PC-3 (cell line): ENCODE measurements at regions not wholly inside any gene's neighbourhood (a gene's known extent, or its start where the extent isn't known, plus 50 kb on each side); places are given as distances from the start of the nearest gene placed in this dataset.
A peak's percentile ranks its signal among the peaks of the same experiment; 100 is the strongest.

Source experiments
- ATAC-seq: fragments of 200-7000 bp; cut with Tn5 transposase; 2 replicates; pipeline ENCODE4 v1.9.1; 2020; ENCODE audit warnings: mild to moderate bottlenecking, moderate library complexity
- BruUV-seq: library from RNA; stranded (reverse); fragments of 400-500 nt; replicated peaks from 2 replicates; lab custom pipeline; 2021; lab: Mats Ljungman, UMichigan
- CTCF ChIA-PET: fragments of 300-600 bp; sonication (Branson Sonifier 250); formaldehyde crosslinking; loops from one replicate; lab custom pipeline; 2022; ENCODE audit warnings: antibody characterized with exemption; lab: Charles Lee
- POLR2A ChIA-PET: fragments of 300-600 bp; sonication (Branson Sonifier 250); formaldehyde crosslinking; loops from one replicate; lab custom pipeline; 2022; ENCODE audit warnings: antibody characterized with exemption; ENCODE audit not compliant: unreplicated experiment; lab: Charles Lee
- DNase-seq: peaks from one replicate; pipeline ENCODE4 v3.0.0-alpha.2; 2015
- H2AFZ ChIP-seq: fragments of 300-600 bp; sonication (generic); 2 replicates; pipeline ENCODE4 v1.6.0; 2016; ENCODE audit warnings: antibody characterized with exemption, low read length
- H3F3A ChIP-seq: fragments of 300-600 bp; sonication (generic); one replicate; pipeline ENCODE4 v1.6.0; 2017; ENCODE audit warnings: antibody characterized with exemption, low read length, control low read depth, mild to moderate bottlenecking; ENCODE audit not compliant: unreplicated experiment
- H3K27ac ChIP-seq: fragments of 300-600 bp; sonication (generic); 2 replicates; pipeline ENCODE4 v1.5.1; 2016; ENCODE audit warnings: mild to moderate bottlenecking, low read length
- H3K27me3 ChIP-seq: fragments of 300-600 bp; sonication (generic); 2 replicates; pipeline ENCODE4 v1.6.1; 2016; ENCODE audit warnings: low read length, mixed read lengths
- H3K36me3 ChIP-seq: fragments of 300-600 bp; sonication (generic); 2 replicates; pipeline ENCODE4 v1.6.1; 2016; ENCODE audit warnings: low read depth, mixed run types, low read length, mixed read lengths
- H3K4me1 ChIP-seq: fragments of 300-600 bp; sonication (generic); 2 replicates; pipeline ENCODE4 v1.5.1; 2016; ENCODE audit warnings: low read length; ENCODE audit not compliant: insufficient read depth
- H3K4me2 ChIP-seq: fragments of 300-600 bp; sonication (generic); 2 replicates; pipeline ENCODE4 v1.6.0; 2016; ENCODE audit warnings: low read length
- H3K4me3 ChIP-seq: fragments of 300-600 bp; sonication (generic); 2 replicates; pipeline ENCODE4 v1.5.1; 2016; ENCODE audit warnings: mild to moderate bottlenecking, low read length, mixed read lengths
- H3K79me2 ChIP-seq: fragments of 300-600 bp; sonication (generic); 2 replicates; pipeline ENCODE4 v1.6.1; 2017; ENCODE audit warnings: low read length, mixed read lengths
- H3K9ac ChIP-seq: fragments of 300-600 bp; sonication (generic); 2 replicates; pipeline ENCODE4 v1.6.0; 2016; ENCODE audit warnings: mild to moderate bottlenecking, low read length
- H3K9me2 ChIP-seq: fragments of 300-600 bp; sonication (generic); replicated peaks from 2 replicates; pipeline ENCODE4 v1.6.1; 2016; ENCODE audit warnings: mixed run types, low read length, mixed read lengths
- H3K9me3 ChIP-seq: fragments of 300-600 bp; sonication (generic); 2 replicates; pipeline ENCODE4 v1.6.1; 2016; ENCODE audit warnings: low read length, mixed read lengths
- H4K20me1 ChIP-seq: fragments of 300-600 bp; sonication (generic); 2 replicates; pipeline ENCODE4 v1.6.1; 2016; ENCODE audit warnings: low read length, mixed read lengths
- EZH2 ChIP-seq: fragments of 300-600 bp; sonication (generic); IDR thresholded peaks from one replicate; pipeline ENCODE4 v1.6.1; 2017; ENCODE audit warnings: antibody characterized with exemption, mild to moderate bottlenecking, low read length; ENCODE audit not compliant: unreplicated experiment
- EZH2phosphoT487 ChIP-seq: fragments of 300-600 bp; sonication (generic); IDR thresholded peaks from 2 replicates; pipeline ENCODE4 v1.6.1; 2018; ENCODE audit warnings: mild to moderate bottlenecking, antibody characterized with exemption, low read length, borderline replicate concordance
- intact Hi-C: fragments of 100-400 bp; cut with micrococcal nuclease; formaldehyde crosslinking; loops from 2 replicates; pipeline ENCODE4 v1.9.0; 2023
- TF ChIP-seq, protein P1 (sequence below): fragments of 300-600 bp; sonication (generic); conservative IDR thresholded peaks from 2 replicates; pipeline ENCODE4 v1.5.1; 2017; ENCODE audit warnings: antibody characterized with exemption, low read depth, mild to moderate bottlenecking, low read length

DNA sequence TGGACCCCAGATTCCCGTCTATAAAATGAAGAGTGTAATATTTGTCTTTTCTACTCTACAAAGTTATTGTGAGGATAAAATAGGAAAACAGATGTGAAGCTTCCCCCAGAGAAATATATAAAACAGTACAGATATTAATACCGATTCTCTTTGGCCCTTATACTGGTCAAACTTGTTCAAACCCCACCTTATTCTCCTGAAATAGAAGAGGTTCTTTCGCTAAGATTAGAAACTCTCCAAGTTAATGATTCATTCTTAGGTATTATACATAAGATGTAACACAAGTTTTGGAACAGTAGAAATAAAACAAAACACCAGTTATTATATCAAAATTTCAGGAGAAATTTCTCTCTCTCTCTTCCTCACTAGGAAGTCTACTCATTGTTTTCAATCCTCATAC is 852.4 kb upstream of the ADAMTS5 start:
- no peaks in the 10 kb centered on the region for H3K9me2 ChIP-seq
- peak overlapping the region; percentile 27; the same call in 1 of the 2 replicates for H3K4me2 ChIP-seq
- no peaks in the 10 kb centered on the region for H3K36me3 ChIP-seq
- ATAC-seq (no peak), DNase-seq (peak; percentile 7)
- BruUV-seq: no TSS peak
- H3K9ac ChIP-seq: no peak overlapping the region
- H4K20me1 ChIP-seq: no peaks in the 10 kb centered on the region
- no peaks in the 10 kb centered on the region for H3K79me2 ChIP-seq
- no peak overlapping the region for H3K27ac ChIP-seq
- POLR2A ChIA-PET: no interaction called here
- intact Hi-C loops: no loop called here
- no peaks in the 10 kb centered on the region for H3F3A ChIP-seq
- peaks cover 7% of the 10 kb centered on the region; the same call in 1 of the 2 replicates for H3K4me1 ChIP-seq
- H3K9me3 ChIP-seq: no peaks in the 10 kb centered on the region
- H3K27me3 ChIP-seq: no peaks in the 10 kb centered on the region
- H3K4me3 ChIP-seq: no peak overlapping the region
- CTCF ChIA-PET: no interaction called here
- TF ChIP-seq EZH2phosphoT487: no peak
- TF ChIP-seq, protein P1, sequence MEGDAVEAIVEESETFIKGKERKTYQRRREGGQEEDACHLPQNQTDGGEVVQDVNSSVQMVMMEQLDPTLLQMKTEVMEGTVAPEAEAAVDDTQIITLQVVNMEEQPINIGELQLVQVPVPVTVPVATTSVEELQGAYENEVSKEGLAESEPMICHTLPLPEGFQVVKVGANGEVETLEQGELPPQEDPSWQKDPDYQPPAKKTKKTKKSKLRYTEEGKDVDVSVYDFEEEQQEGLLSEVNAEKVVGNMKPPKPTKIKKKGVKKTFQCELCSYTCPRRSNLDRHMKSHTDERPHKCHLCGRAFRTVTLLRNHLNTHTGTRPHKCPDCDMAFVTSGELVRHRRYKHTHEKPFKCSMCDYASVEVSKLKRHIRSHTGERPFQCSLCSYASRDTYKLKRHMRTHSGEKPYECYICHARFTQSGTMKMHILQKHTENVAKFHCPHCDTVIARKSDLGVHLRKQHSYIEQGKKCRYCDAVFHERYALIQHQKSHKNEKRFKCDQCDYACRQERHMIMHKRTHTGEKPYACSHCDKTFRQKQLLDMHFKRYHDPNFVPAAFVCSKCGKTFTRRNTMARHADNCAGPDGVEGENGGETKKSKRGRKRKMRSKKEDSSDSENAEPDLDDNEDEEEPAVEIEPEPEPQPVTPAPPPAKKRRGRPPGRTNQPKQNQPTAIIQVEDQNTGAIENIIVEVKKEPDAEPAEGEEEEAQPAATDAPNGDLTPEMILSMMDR: no peak
- TF ChIP-seq EZH2: no peak
- no peak overlapping the region for H2AFZ ChIP-seq

DNA sequence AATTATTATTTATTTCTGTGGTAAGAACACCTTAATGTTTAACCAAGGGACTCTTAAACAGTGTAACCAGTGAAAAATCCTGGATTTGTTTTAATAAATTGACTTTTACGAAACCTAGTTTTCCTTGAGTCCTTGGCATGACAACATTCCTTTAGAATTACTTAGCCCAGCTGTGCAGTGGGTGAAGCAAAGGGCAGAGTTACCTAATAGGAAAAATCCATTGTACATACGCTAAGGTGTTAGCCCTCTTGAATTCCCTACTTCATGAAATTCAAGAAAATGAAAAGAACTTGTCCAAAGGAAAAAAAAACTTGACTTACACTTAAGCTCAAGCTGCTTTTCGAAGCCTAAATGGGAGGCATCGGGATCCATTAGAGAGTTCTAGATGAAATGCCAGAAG is 852.0 kb upstream of the ADAMTS5 start:
- CTCF ChIA-PET: no interaction called here
- Histone ChIP-seq H3K36me3 (no peaks in the 10 kb centered on the region), H3K9me3 (no peaks in the 10 kb centered on the region), H3F3A (no peaks in the 10 kb centered on the region), H3K27ac (no peak overlapping the region), H3K79me2 (no peaks in the 10 kb centered on the region), H3K4me2 (peak overlapping the region; percentile 27), H3K27me3 (no peaks in the 10 kb centered on the region), H4K20me1 (no peaks in the 10 kb centered on the region), H3K4me1 (peaks cover 7% of the 10 kb centered on the region; the same call in 1 of the 2 replicates), H2AFZ (no peak overlapping the region), H3K9me2 (no peaks in the 10 kb centered on the region), H3K4me3 (no peak overlapping the region), H3K9ac (no peak overlapping the region)
- POLR2A ChIA-PET: no interaction called here
- DNase-seq (peak; percentile 52), ATAC-seq (peak; percentile 37; the same call in 1 of the 2 replicates)
- BruUV-seq: no TSS peak
- intact Hi-C loops: no loop called here
- TF ChIP-seq EZH2 (no peak), EZH2phosphoT487 (no peak)
- TF ChIP-seq, protein P1: no peak

DNA sequence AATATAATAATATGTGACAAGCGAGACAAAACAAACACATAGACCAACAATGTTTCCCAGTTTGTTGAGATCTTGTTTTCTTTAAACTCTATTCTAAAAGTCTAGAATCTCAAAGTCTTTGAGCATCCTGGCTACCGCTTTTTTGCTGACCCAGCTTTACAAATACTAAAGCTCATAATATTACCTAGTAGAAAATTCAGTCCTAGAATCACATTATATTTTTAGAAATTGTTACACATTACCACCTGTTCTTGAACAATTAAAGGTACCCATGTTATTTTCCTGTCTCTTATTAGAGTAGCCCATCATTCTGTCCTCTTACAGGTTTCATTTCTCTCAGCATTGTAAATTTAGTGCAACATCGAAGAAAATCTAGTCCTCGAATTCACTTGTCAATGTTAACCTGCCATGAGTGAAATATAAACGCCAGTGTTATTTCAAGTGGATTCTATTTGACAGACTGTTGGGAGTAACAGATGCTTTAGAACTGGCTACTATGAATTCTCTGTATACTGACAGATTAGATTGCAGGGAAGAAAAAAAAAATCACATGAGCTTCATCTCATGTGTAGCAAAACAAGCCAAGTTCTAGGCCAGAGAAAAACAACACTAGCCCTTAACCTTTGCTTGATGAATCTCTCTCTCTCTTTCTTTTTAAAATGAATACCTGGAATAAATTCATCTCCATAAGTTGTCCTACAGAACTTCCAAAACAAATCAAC is 851.2 kb upstream of the ADAMTS5 start:
- H3K36me3 ChIP-seq: no peaks in the 10 kb centered on the region
- TF ChIP-seq EZH2 (no peak), EZH2phosphoT487 (no peak)
- TF ChIP-seq, protein P1: no peak
- no peaks in the 10 kb centered on the region for H3K9me2 ChIP-seq
- no peaks in the 10 kb centered on the region for H4K20me1 ChIP-seq
- H3K9me3 ChIP-seq: no peaks in the 10 kb centered on the region
- no peaks in the 10 kb centered on the region for H3F3A ChIP-seq
- H3K27ac ChIP-seq: no peak overlapping the region
- no peak overlapping the region for H3K4me3 ChIP-seq
- no peak overlapping the region for H3K9ac ChIP-seq
- BruUV-seq: no TSS peak
- H3K4me1 ChIP-seq: peaks cover 7% of the 10 kb centered on the region; the same call in 1 of the 2 replicates
- CTCF ChIA-PET: interaction anchor here (0.5 kb wide), 1 partner anchor 745 kb away, joined by 3 read pairs; no protein-coding TSS in a partner anchor
- intact Hi-C loops: no loop called here
- H2AFZ ChIP-seq: no peak overlapping the region
- DNase-seq (no peak), ATAC-seq (no peak)
- POLR2A ChIA-PET: no interaction called here
- no peaks in the 10 kb centered on the region for H3K27me3 ChIP-seq
- H3K4me2 ChIP-seq: peak overlapping the region; percentile 15; the same call in 1 of the 2 replicates
- no peaks in the 10 kb centered on the region for H3K79me2 ChIP-seq
